ENCODE measurements at regions not wholly inside any gene's neighbourhood (a gene's known extent, or its start where the extent isn't known, plus 50 kb on each side); places are given as distances from the start of the nearest gene placed in this dataset.
"Not testable (repeated sequence)": the region's sequence is repeated elsewhere in the genome, so short reads cannot be mapped to it uniquely, and the experiment has no call there.

DNA sequence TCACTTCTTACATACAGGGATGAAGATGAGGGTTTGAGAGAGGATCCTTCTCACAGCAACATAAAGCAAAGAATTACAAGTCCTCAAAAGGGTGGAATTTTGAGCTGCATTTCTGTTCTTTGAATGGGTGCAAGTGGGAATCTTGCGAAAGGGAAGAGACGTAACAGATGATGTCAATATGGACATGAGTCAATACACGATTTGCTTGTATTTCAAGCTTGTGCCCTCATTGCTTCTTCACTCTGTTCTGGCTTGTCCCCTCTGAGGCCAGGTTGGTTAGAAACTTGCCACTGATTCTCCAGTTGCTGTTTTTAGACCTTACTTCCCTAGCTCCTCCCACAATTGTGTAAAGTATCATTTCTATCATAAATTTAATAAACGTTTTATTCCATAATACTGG is 104.8 kb upstream of the CLINT1 start:
- H4K20me1 ChIP-seq (ENCODE audit: insufficient read depth, poor library complexity, severe bottlenecking), result no peaks in the 10 kb centered on the region
- no peak for TF ChIP-seq EZH2phosphoT487 (IDR thresholded peaks at IDR 0.05; ENCODE audit: low read depth, severe bottlenecking, unreplicated experiment)
- no peak for TF ChIP-seq EZH2 (IDR thresholded peaks at IDR 0.05; ENCODE audit: borderline replicate concordance)
- TF ChIP-seq, protein P1, sequence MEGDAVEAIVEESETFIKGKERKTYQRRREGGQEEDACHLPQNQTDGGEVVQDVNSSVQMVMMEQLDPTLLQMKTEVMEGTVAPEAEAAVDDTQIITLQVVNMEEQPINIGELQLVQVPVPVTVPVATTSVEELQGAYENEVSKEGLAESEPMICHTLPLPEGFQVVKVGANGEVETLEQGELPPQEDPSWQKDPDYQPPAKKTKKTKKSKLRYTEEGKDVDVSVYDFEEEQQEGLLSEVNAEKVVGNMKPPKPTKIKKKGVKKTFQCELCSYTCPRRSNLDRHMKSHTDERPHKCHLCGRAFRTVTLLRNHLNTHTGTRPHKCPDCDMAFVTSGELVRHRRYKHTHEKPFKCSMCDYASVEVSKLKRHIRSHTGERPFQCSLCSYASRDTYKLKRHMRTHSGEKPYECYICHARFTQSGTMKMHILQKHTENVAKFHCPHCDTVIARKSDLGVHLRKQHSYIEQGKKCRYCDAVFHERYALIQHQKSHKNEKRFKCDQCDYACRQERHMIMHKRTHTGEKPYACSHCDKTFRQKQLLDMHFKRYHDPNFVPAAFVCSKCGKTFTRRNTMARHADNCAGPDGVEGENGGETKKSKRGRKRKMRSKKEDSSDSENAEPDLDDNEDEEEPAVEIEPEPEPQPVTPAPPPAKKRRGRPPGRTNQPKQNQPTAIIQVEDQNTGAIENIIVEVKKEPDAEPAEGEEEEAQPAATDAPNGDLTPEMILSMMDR (IDR thresholded peaks at IDR 0.05; ENCODE audit: poor library complexity), result no peak
- H3K36me3 ChIP-seq (replicated peaks; ENCODE audit: insufficient read depth, low read depth), result no peaks in the 10 kb centered on the region
- no peak overlapping the region for H3K4me2 ChIP-seq
- H3K79me2 ChIP-seq, result no peaks in the 10 kb centered on the region
- no peak overlapping the region for H2AFZ ChIP-seq
- H3K27ac ChIP-seq, result no peak overlapping the region
- H3K27me3 ChIP-seq, result no peaks in the 10 kb centered on the region
- H3K9me3 ChIP-seq (ENCODE audit: low read depth), result no peaks in the 10 kb centered on the region
- no peaks in the 10 kb centered on the region for H3K4me1 ChIP-seq (ENCODE audit: insufficient read depth)
- no peaks in the 10 kb centered on the region for H3K9me2 ChIP-seq (replicated peaks; ENCODE audit: insufficient read depth)
- DNase-seq (ENCODE audit: low spot score), result no peak
- no peak overlapping the region for H3K4me3 ChIP-seq
- WGBS (ENCODE audit: low lambda C conversion rate, missing lambda C conversion rate), result 89% methylated on average over 4 of the region's 4 CpGs

DNA sequence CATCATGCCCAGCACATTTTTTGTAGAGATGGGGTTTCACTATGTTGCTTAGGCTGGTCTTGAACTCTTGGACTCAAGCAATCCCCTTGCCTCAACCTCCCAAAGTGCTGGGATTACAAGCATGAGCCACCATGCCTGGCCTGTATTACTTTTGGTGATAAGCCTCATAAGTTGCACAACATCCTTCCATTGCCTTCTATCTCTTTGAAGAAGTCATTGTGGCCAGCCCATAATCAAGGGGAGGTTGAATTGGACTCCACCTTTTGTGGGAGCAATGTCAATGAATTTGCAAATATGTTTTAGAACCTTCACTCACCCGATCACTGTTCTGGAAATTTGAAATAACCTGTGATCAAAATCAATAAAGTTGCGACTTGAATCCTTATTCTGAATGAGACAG is 104.3 kb upstream of the CLINT1 start:
- Histone ChIP-seq H4K20me1 (ENCODE audit: insufficient read depth, poor library complexity, severe bottlenecking) (no peaks in the 10 kb centered on the region), H3K9me2 (replicated peaks; ENCODE audit: insufficient read depth) (no peaks in the 10 kb centered on the region), H3K4me1 (ENCODE audit: insufficient read depth) (no peaks in the 10 kb centered on the region), H3K36me3 (replicated peaks; ENCODE audit: insufficient read depth, low read depth) (no peaks in the 10 kb centered on the region), H3K4me3 (no peak overlapping the region), H2AFZ (no peak overlapping the region), H3K4me2 (no peak overlapping the region), H3K27ac (no peak overlapping the region), H3K9me3 (ENCODE audit: low read depth) (no peaks in the 10 kb centered on the region), H3K27me3 (no peaks in the 10 kb centered on the region), H3K79me2 (no peaks in the 10 kb centered on the region)
- DNase-seq (ENCODE audit: low spot score), result no peak
- 95% methylated on average over 2 of the region's 2 CpGs for whole genome bisulfite sequencing (ENCODE audit: low lambda C conversion rate, missing lambda C conversion rate)
- no peak for TF ChIP-seq EZH2 (IDR thresholded peaks at IDR 0.05; ENCODE audit: borderline replicate concordance)
- TF ChIP-seq, protein P1 (IDR thresholded peaks at IDR 0.05; ENCODE audit: poor library complexity), result no peak
- no peak for TF ChIP-seq EZH2phosphoT487 (IDR thresholded peaks at IDR 0.05; ENCODE audit: low read depth, severe bottlenecking, unreplicated experiment)

DNA sequence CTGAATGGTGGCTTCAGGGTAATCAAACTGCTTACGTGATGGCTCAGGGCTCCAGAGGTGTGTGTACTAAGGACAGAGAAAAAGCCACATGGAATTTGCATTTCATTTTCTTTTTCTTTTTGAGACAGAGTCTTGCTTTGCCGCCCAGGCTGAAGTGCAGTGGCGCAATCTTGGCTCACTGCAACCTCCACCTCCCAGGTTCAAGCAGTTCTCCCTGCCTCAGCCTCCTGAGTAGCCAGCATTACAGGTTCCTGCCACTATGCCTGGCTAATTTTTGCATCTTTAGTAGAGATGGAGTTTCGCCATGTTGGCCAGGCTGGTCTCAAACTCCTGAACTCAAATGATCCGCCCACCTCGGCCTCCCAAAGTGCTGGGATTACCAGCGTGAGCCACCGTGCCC is 103.7 kb upstream of the CLINT1 start:
- H2AFZ ChIP-seq; H3K36me3 ChIP-seq (replicated peaks; ENCODE audit: insufficient read depth, low read depth); H3K4me2 ChIP-seq; H3K27ac ChIP-seq; H3K4me3 ChIP-seq; H3K9me2 ChIP-seq (replicated peaks; ENCODE audit: insufficient read depth); H3K27me3 ChIP-seq; H3K4me1 ChIP-seq (ENCODE audit: insufficient read depth); H4K20me1 ChIP-seq (ENCODE audit: insufficient read depth, poor library complexity, severe bottlenecking); H3K9me3 ChIP-seq (ENCODE audit: low read depth); H3K79me2 ChIP-seq; DNase-seq (ENCODE audit: low spot score): not testable (repeated sequence)
- WGBS (ENCODE audit: low lambda C conversion rate, missing lambda C conversion rate), result 97% methylated on average over 7 of the region's 8 CpGs

DNA sequence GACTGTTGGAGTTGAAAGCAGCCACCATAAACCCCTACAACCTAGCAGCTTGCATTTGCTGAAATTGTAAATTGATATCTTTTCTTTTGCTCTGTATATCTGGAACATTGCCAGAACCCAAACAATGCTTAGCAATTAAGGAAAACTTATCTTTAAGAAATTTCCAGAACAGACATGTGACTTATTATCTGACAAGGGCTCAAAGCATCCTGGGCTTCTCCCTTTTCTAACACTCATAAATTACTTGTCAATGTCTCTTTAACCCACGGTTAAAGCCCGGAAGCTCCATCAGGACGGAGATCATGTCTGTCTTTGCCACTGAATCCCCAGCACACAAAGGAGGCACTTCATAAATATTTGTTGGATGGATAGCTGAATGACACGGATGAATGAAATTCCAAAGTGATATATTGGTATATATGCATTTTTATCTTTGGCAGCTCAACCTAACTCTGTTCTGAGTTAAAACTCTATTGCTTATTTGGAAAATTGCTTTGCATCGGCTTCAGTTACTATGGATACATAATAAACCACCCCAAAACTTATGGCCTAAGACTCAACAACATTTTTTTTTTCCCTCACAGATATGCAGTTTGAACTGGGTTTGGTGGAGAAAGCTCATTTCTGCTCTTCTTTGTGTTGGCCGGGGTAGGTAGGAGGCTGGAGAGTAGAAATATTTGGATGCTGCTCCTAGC is 103.1 kb upstream of the CLINT1 start:
- no peaks in the 10 kb centered on the region for H3K79me2 ChIP-seq

More for the DNA sequence above, 103.1 kb upstream of the CLINT1 start:
- H2AFZ ChIP-seq, result no peak overlapping the region
- no peak overlapping the region for H3K27ac ChIP-seq
- no peaks in the 10 kb centered on the region for H3K27me3 ChIP-seq
- no peak overlapping the region for H3K4me2 ChIP-seq
- no peaks in the 10 kb centered on the region for H3K36me3 ChIP-seq (replicated peaks; ENCODE audit: insufficient read depth, low read depth)
- no peaks in the 10 kb centered on the region for H3K9me2 ChIP-seq (replicated peaks; ENCODE audit: insufficient read depth)
- no peaks in the 10 kb centered on the region for H3K9me3 ChIP-seq (ENCODE audit: low read depth)
- DNase-seq (ENCODE audit: low spot score), result no peak
- WGBS (ENCODE audit: low lambda C conversion rate, missing lambda C conversion rate), result 49% methylated on average over 6 of the region's 6 CpGs
- no peaks in the 10 kb centered on the region for H4K20me1 ChIP-seq (ENCODE audit: insufficient read depth, poor library complexity, severe bottlenecking)
- H3K4me3 ChIP-seq, result no peak overlapping the region
- H3K4me1 ChIP-seq (ENCODE audit: insufficient read depth), result no peaks in the 10 kb centered on the region
- TF ChIP-seq EZH2 (IDR thresholded peaks at IDR 0.05; ENCODE audit: borderline replicate concordance) (no peak), EZH2phosphoT487 (IDR thresholded peaks at IDR 0.05; ENCODE audit: low read depth, severe bottlenecking, unreplicated experiment) (no peak)
- TF ChIP-seq, protein P1 (IDR thresholded peaks at IDR 0.05; ENCODE audit: poor library complexity), result no peak
